GM12873 (cell line): ENCODE measurements at regions not wholly inside any gene's neighbourhood (a gene's known extent, or its start where the extent isn't known, plus 50 kb on each side); places are given as distances from the start of the nearest gene placed in this dataset.

Experiments used
- CTCF ChIP-seq: IDR thresholded peaks from 2 replicates; pipeline ENCODE4 v1.5.1; 2012; ENCODE audit warnings: low read depth, mild to moderate bottlenecking, moderate library complexity, low read length, control low read depth; ENCODE audit not compliant: insufficient read depth; ENCODE audit errors: missing control alignments

GRCh38 chr9:75713335-75713734 is 177.1 kb upstream of the PCSK5 start:
- no peak for TF ChIP-seq CTCF

- TF ChIP-seq CTCF = no peak
These were observed 175.1 kb upstream of the PCSK5 start for GRCh38 chr9:75715360-75715759.

GRCh38 chr9:75718677-75719076 is 171.8 kb upstream of the PCSK5 start:
- no peak for TF ChIP-seq CTCF

- TF ChIP-seq CTCF = no peak
These were observed 162.1 kb upstream of the PCSK5 start for GRCh38 chr9:75728391-75728790.

- no peak for TF ChIP-seq CTCF
These were observed 155.7 kb upstream of the PCSK5 start for GRCh38 chr9:75734802-75735201.

GRCh38 chr9:75739884-75740611 is 150.4 kb upstream of the PCSK5 start:
- no peak for TF ChIP-seq CTCF

- no peak for TF ChIP-seq CTCF
These were observed 146.6 kb upstream of the PCSK5 start for GRCh38 chr9:75743855-75744254.
